PC-9 (cell line): ENCODE measurements at regions not wholly inside any gene's neighbourhood (a gene's known extent, or its start where the extent isn't known, plus 50 kb on each side); places are given as distances from the start of the nearest gene placed in this dataset.

Experiments
- BruUV-seq: library from RNA; stranded (reverse); fragments of 400-500 nt; replicated peaks from 2 replicates; lab custom pipeline; 2021; lab: Mats Ljungman, UMichigan
- CTCF ChIA-PET: fragments of 300-600 bp; sonication (Branson Sonifier 250); formaldehyde crosslinking; loops from one replicate; lab custom pipeline; 2022; ENCODE audit warnings: antibody characterized with exemption; lab: Charles Lee
- POLR2A ChIA-PET: fragments of 300-600 bp; sonication (Branson Sonifier 250); formaldehyde crosslinking; loops from one replicate; lab custom pipeline; 2022; ENCODE audit warnings: antibody characterized with exemption; ENCODE audit not compliant: unreplicated experiment; lab: Charles Lee
- DNase-seq, 2 experiments: peaks; one replicate each; pipeline versions ENCODE4 v3.0.0 to v3.0.0-alpha.2; 2015 to 2022; ENCODE audit warnings: mixed read lengths in 1 of 2
- H2AFZ ChIP-seq: fragments of 200-600 bp; sonication (generic); 2 replicates; pipeline ENCODE4 v1.8.1; 2017; ENCODE audit warnings: antibody characterized with exemption
- H3F3A ChIP-seq: fragments of 200-600 bp; sonication (generic); 2 replicates; pipeline ENCODE4 v1.8.1; 2017; ENCODE audit warnings: antibody characterized with exemption, mild to moderate bottlenecking, low read depth; ENCODE audit not compliant: insufficient read depth
- H3K27ac ChIP-seq: fragments of 200-600 bp; sonication (generic); 2 replicates; pipeline ENCODE4 v1.6.1; 2016; ENCODE audit warnings: mixed run types
- H3K27me3 ChIP-seq: fragments of 200-600 bp; sonication (generic); 2 replicates; pipeline ENCODE4 v1.6.1; 2016; ENCODE audit warnings: low read depth, mixed run types; ENCODE audit not compliant: insufficient read depth
- H3K36me3 ChIP-seq: fragments of 200-600 bp; sonication (generic); 2 replicates; pipeline ENCODE4 v1.6.1; 2016; ENCODE audit warnings: low read depth, mixed run types
- H3K4me1 ChIP-seq: fragments of 200-600 bp; sonication (generic); replicated peaks from 2 replicates; pipeline ENCODE4 v1.6.1; 2016; ENCODE audit warnings: mixed run types; ENCODE audit not compliant: insufficient read depth
- H3K4me2 ChIP-seq: fragments of 200-600 bp; sonication (generic); 2 replicates; pipeline ENCODE4 v1.6.1; 2017; ENCODE audit warnings: mixed run types
- H3K4me3 ChIP-seq: fragments of 200-600 bp; sonication (generic); 2 replicates; pipeline ENCODE4 v1.6.1; 2016; ENCODE audit warnings: mixed run types
- H3K79me2 ChIP-seq: fragments of 200-600 bp; sonication (generic); 2 replicates; pipeline ENCODE4 v1.6.1; 2017; ENCODE audit warnings: low read depth, mixed run types
- H3K9me2 ChIP-seq: fragments of 200-600 bp; sonication (generic); 2 replicates; pipeline ENCODE4 v1.8.1; 2017; ENCODE audit warnings: mild to moderate bottlenecking; ENCODE audit not compliant: insufficient read depth
- H3K9me3 ChIP-seq: fragments of 200-600 bp; sonication (generic); 2 replicates; pipeline ENCODE4 v1.8.1; 2016; ENCODE audit warnings: low read depth; ENCODE audit not compliant: insufficient read depth
- H4K20me1 ChIP-seq: fragments of 200-600 bp; sonication (generic); 2 replicates; pipeline ENCODE4 v1.8.1; 2017; ENCODE audit not compliant: insufficient read depth
- EZH2 ChIP-seq: fragments of 200-600 bp; sonication (generic); IDR thresholded peaks from 2 replicates; pipeline ENCODE4 v1.8.0; 2017; ENCODE audit warnings: antibody characterized with exemption, low read depth
- intact Hi-C: fragments of 100-400 bp; cut with micrococcal nuclease; formaldehyde crosslinking; loops from one replicate; pipeline ENCODE4 v1.10.0; 2022; ENCODE audit not compliant: unreplicated experiment
- TF ChIP-seq, protein P1 (sequence below): fragments of 200-600 bp; sonication (generic); conservative IDR thresholded peaks from 2 replicates; pipeline ENCODE4 v1.6.1; 2017; ENCODE audit warnings: mixed run types, antibody characterized with exemption, mild to moderate bottlenecking, moderate library complexity

DNA sequence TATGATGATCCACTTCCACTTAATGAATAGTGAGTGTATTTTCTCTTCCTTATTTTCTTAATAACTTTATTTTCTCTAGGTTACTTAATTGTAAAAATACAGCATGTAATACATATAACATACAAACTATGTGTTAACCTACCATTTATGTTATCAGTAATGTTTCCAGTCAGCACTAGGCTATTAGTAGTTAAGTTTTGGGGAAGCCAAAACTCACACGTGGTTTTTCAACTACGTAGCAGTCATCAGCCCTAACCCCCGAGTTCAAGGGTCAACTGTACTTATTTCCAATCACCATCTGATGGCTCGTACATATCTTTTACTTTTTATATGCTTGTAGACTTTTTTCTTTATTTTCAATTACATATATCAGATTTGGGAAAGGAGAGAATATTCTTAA, 95.7 kb downstream of the TNFSF13B start:
- no peaks in the 10 kb centered on the region for H3F3A ChIP-seq
- DNase-seq: no peak
- ChIA-PET POLR2A (no interaction called here), CTCF (no interaction called here)
- H3K36me3 ChIP-seq: no peaks in the 10 kb centered on the region
- H3K27ac ChIP-seq: no peak overlapping the region
- BruUV-seq: no TSS peak
- H3K4me1 ChIP-seq: no peaks in the 10 kb centered on the region
- H2AFZ ChIP-seq: no peak overlapping the region
- H3K27me3 ChIP-seq: peaks cover 45% of the 10 kb centered on the region
- intact Hi-C loops: no loop called here
- no peaks in the 10 kb centered on the region for H3K9me2 ChIP-seq
- H3K4me2 ChIP-seq: no peak overlapping the region
- no peaks in the 10 kb centered on the region for H3K9me3 ChIP-seq
- no peaks in the 10 kb centered on the region for H4K20me1 ChIP-seq
- no peak for TF ChIP-seq EZH2
- TF ChIP-seq, protein P1, sequence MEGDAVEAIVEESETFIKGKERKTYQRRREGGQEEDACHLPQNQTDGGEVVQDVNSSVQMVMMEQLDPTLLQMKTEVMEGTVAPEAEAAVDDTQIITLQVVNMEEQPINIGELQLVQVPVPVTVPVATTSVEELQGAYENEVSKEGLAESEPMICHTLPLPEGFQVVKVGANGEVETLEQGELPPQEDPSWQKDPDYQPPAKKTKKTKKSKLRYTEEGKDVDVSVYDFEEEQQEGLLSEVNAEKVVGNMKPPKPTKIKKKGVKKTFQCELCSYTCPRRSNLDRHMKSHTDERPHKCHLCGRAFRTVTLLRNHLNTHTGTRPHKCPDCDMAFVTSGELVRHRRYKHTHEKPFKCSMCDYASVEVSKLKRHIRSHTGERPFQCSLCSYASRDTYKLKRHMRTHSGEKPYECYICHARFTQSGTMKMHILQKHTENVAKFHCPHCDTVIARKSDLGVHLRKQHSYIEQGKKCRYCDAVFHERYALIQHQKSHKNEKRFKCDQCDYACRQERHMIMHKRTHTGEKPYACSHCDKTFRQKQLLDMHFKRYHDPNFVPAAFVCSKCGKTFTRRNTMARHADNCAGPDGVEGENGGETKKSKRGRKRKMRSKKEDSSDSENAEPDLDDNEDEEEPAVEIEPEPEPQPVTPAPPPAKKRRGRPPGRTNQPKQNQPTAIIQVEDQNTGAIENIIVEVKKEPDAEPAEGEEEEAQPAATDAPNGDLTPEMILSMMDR: no peak
- no peaks in the 10 kb centered on the region for H3K79me2 ChIP-seq
- no peak overlapping the region for H3K4me3 ChIP-seq

DNA sequence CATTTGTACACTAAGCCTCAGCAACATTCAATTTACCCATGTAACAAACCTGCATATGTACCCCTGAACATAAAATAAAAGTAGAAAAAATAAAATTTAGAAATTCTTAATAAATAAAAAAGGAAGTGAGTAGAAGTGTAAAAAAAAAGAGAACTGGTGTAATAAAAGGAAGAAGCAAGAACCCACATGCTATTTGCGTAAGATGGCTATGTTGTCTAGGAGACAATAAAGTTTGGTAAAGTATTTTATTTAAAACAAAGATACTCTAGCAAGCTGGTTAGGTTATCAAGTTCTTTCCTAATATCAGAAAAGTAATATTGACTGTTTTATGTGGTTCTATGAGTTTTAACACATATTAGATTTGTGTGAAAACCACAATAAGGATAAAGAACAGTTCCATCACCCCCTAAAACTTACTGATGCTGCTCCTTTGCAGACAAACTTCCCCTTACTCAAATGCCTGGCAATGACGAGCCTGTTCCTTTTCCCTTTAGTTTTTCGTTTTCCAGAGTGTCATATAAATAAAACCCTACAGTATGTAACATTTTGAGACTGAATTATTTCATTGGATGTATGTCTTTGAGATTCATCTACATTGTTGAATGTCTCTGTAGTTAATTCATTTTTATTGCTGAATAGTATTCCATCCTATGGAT, 98.9 kb downstream of the TNFSF13B start:
- Histone ChIP-seq H3K9me2 (no peaks in the 10 kb centered on the region; the same call in 1 of the 2 replicates), H3K4me1 (no peaks in the 10 kb centered on the region), H4K20me1 (0 out of 2 replicates have a peak, but pooled peaks cover 4% of the 10 kb centered on the region), H3K79me2 (no peaks in the 10 kb centered on the region), H3K9me3 (no peaks in the 10 kb centered on the region), H3K27ac (no peak overlapping the region), H3K36me3 (no peaks in the 10 kb centered on the region), H2AFZ (no peak overlapping the region), H3F3A (no peaks in the 10 kb centered on the region), H3K4me2 (no peak overlapping the region), H3K27me3 (peaks cover 14% of the 10 kb centered on the region), H3K4me3 (no peak overlapping the region)
- no peak for TF ChIP-seq EZH2
- TF ChIP-seq, protein P1: no peak
- ChIA-PET CTCF (no interaction called here), POLR2A (no interaction called here)
- no TSS peak for BruUV-seq
- no peak for DNase-seq
- intact Hi-C loops: no loop called here

DNA sequence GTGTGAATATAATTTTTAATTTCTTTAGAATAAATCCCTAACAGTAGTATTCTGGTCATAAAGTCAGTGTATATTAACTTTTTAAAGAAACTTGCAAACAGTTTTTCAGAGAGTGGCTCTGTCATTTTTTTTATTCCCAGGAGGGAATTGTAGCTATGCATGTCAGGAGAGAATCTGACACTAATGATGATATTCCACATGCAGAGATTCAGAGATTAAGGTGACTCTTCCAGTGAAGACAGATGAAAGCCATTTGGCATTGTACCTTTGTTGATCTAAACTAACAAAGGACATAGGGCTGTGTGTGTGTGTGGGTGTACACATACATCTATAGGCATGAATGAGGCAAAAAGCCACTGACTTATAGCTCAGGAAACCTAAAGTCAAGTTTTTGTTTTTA, 99.9 kb downstream of the TNFSF13B start:
- no peaks in the 10 kb centered on the region for H3F3A ChIP-seq
- no peaks in the 10 kb centered on the region for H3K4me1 ChIP-seq
- H3K36me3 ChIP-seq: no peaks in the 10 kb centered on the region
- 0 out of 2 replicates have a peak, but pooled peaks cover 4% of the 10 kb centered on the region for H4K20me1 ChIP-seq
- CTCF ChIA-PET: no interaction called here
- DNase-seq: no peak
- no peak overlapping the region for H2AFZ ChIP-seq
- no peak for TF ChIP-seq EZH2
- TF ChIP-seq, protein P1: no peak
- no TSS peak for BruUV-seq
- H3K79me2 ChIP-seq: no peaks in the 10 kb centered on the region
- POLR2A ChIA-PET: no interaction called here
- no peak overlapping the region for H3K4me3 ChIP-seq
- H3K27me3 ChIP-seq: peaks cover 7% of the 10 kb centered on the region; the same call in 1 of the 2 replicates
- H3K9me3 ChIP-seq: no peaks in the 10 kb centered on the region
- H3K4me2 ChIP-seq: no peak overlapping the region
- intact Hi-C loops: no loop called here
- H3K9me2 ChIP-seq: no peaks in the 10 kb centered on the region; the same call in 1 of the 2 replicates
- H3K27ac ChIP-seq: no peak overlapping the region
